Right ventricle myocardium superior (tissue), 1 donor: ENCODE measurements at regions not wholly inside any gene's neighbourhood (a gene's known extent, or its start where the extent isn't known, plus 50 kb on each side); places are given as distances from the start of the nearest gene placed in this dataset.
"Not testable (repeated sequence)": the region's sequence is repeated elsewhere in the genome, so short reads cannot be mapped to it uniquely, and the experiment has no call there.

Source experiments
- ATAC-seq: fragments of 200-7000 bp; cut with Tn5 transposase; one replicate; pipeline ENCODE4 v1.9.1; 2020; ENCODE audit warnings: mild to moderate bottlenecking; ENCODE audit not compliant: poor library complexity
- DNase-seq: peaks from one replicate; pipeline ENCODE4 v3.0.0-alpha.2; 2020
- intact Hi-C: fragments of 100-400 bp; cut with DNase I; formaldehyde crosslinking; loops from one replicate; pipeline ENCODE4 v1.11.2; 2022
- donor health status: DM: no; HTN: yes; CAD: no; lungs with severe emphysema.

- DNase-seq (no peak), ATAC-seq (peak; percentile 62)
- intact Hi-C loops = no loop called here
Measured at GRCh38 chr1:219416598-219417238, 196.2 kb downstream of the ZC3H11B start.

GRCh38 chr1:219415915-219416314 is 197.0 kb downstream of the ZC3H11B start:
- ATAC-seq (no peak), DNase-seq (no peak)
- intact Hi-C loops = no loop called here

- intact Hi-C loops = no loop called here
- ATAC-seq (no peak), DNase-seq (no peak)
Measured at GRCh38 chr1:219415433-219415832, 197.5 kb downstream of the ZC3H11B start.

- intact Hi-C loops = no loop called here
- DNase-seq (no peak), ATAC-seq (no peak)
Measured at GRCh38 chr1:219414250-219414649, 198.7 kb downstream of the ZC3H11B start.

GRCh38 chr1:219413536-219413935 is 199.4 kb downstream of the ZC3H11B start:
- intact Hi-C loops = no loop called here
- no peak for DNase-seq
- ATAC-seq = peak; percentile 76

- ATAC-seq (no peak), DNase-seq (no peak)
- intact Hi-C loops = no loop called here
Measured at GRCh38 chr1:219412772-219413171, 200.1 kb downstream of the ZC3H11B start.

- DNase-seq, intact Hi-C loops, ATAC-seq: not testable (repeated sequence)
Measured at GRCh38 chr1:219410721-219411120, 202.2 kb downstream of the ZC3H11B start.

GRCh38 chr1:219405531-219406331 is 207.2 kb downstream of the ZC3H11B start:
- DNase-seq (no peak), ATAC-seq (peak; percentile 46)
- intact Hi-C loops = no loop called here

- DNase-seq = no peak
- intact Hi-C loops = no loop called here
- no peak for ATAC-seq
Measured at GRCh38 chr1:219404629-219405028, 208.3 kb downstream of the ZC3H11B start.

- DNase-seq (no peak), ATAC-seq (no peak)
- intact Hi-C loops = no loop called here
Measured at GRCh38 chr1:219402925-219403324, 210.0 kb downstream of the ZC3H11B start.

GRCh38 chr1:219401724-219402625 is 210.9 kb downstream of the ZC3H11B start:
- DNase-seq = no peak
- ATAC-seq = no peak
- intact Hi-C loops = no loop called here

- intact Hi-C loops = no loop called here
- no peak for DNase-seq
- ATAC-seq = peak; percentile 14
Measured at GRCh38 chr1:219399446-219399845, 213.5 kb downstream of the ZC3H11B start.

GRCh38 chr1:219398815-219399396 is 214.0 kb downstream of the ZC3H11B start:
- intact Hi-C loops = no loop called here
- DNase-seq (peak; percentile 48), ATAC-seq (peak; percentile 95)

- DNase-seq (no peak), ATAC-seq (peak; percentile 61)
- intact Hi-C loops = no loop called here
Measured at GRCh38 chr1:219397511-219397910, 215.4 kb downstream of the ZC3H11B start.

- DNase-seq = no peak
- intact Hi-C loops = no loop called here
- ATAC-seq = no peak
Measured at GRCh38 chr1:219391297-219391696, 217.6 kb downstream of the LYPLAL1 start.

- ATAC-seq = no peak
- intact Hi-C loops = no loop called here
- no peak for DNase-seq
Measured at GRCh38 chr1:219387211-219387610, 213.5 kb downstream of the LYPLAL1 start.

- intact Hi-C loops = no loop called here
- DNase-seq (no peak), ATAC-seq (peak; percentile 69)
Measured at GRCh38 chr1:219385787-219386427, 212.2 kb downstream of the LYPLAL1 start.

GRCh38 chr1:219383281-219383680 is 209.6 kb downstream of the LYPLAL1 start:
- ATAC-seq (no peak), DNase-seq (no peak)
- intact Hi-C loops = no loop called here

GRCh38 chr1:219381396-219381795 is 207.7 kb downstream of the LYPLAL1 start:
- no peak for DNase-seq
- intact Hi-C loops = no loop called here
- no peak for ATAC-seq
